ENCODE measurements at regions not wholly inside any gene's neighbourhood (a gene's known extent, or its start where the extent isn't known, plus 50 kb on each side); places are given as distances from the start of the nearest gene placed in this dataset.

GRCh38 chr7:25738528-25738927 lies 413.5 kb upstream of the NFE2L3 start:
- WGBS (ENCODE audit: insufficient coverage), result 89% methylated on average over 1 of the region's 4 CpGs
- Histone ChIP-seq H3K4me3 (ENCODE audit: control extremely low read depth in 1 of 5, extremely low read depth in 1 of 5, insufficient read depth in 1 of 5, low read depth in 2 of 5, low read length in 4 of 5) (no peak overlapping the region), H4K20me1 (ENCODE audit: control insufficient read depth, insufficient read depth, low read length, poor library complexity, severe bottlenecking) (no peaks in the 10 kb centered on the region), H3K4me1 (ENCODE audit: control insufficient read depth in 2 of 2, insufficient read depth in 2 of 2, low read length in 2 of 2) (no peaks in the 10 kb centered on the region), H3K27me3 (replicated peaks in 1 of 4; ENCODE audit: control extremely low read depth in 1 of 4, control insufficient read depth in 3 of 4, insufficient read depth in 4 of 4, low read length in 3 of 4) (peaks cover 0 to 14% (median 0%) of the 10 kb centered on the region in 4 experiments), H3K4me2 (replicated peaks; ENCODE audit: low read depth, low read length, poor library complexity, severe bottlenecking) (no peak overlapping the region), H3K9ac (ENCODE audit: low read length) (no peak overlapping the region), H3K79me2 (ENCODE audit: control insufficient read depth, insufficient read depth, low read length) (no peaks in the 10 kb centered on the region), H3K36me3 (replicated peaks in 1 of 2; ENCODE audit: control extremely low read depth in 1 of 2, control insufficient read depth in 1 of 2, extremely low read depth in 1 of 2, insufficient read depth in 2 of 2, low read length in 1 of 2) (no peaks in the 10 kb centered on the region), H3K27ac (ENCODE audit: low read length in 2 of 2) (no peak overlapping the region), H2AFZ (ENCODE audit: insufficient read depth, low read depth, low read length, poor library complexity, severe bottlenecking) (no peak overlapping the region), H3K9me3 (ENCODE audit: control extremely low read depth in 1 of 3, control insufficient read depth in 2 of 3, insufficient read depth in 1 of 3, low read length in 2 of 3) (no peaks in the 10 kb centered on the region)
- H3K27ac Mint-ChIP-seq, result no peak overlapping the region
- H3K4me3 Mint-ChIP-seq, result no peak overlapping the region
- H3K4me1 Mint-ChIP-seq, result no peaks in the 10 kb centered on the region
- H3K9me3 Mint-ChIP-seq (ENCODE audit: insufficient read depth), result no peaks in the 10 kb centered on the region
- peaks cover 47% of the 10 kb centered on the region for H3K27me3 Mint-ChIP-seq
- ChIA-PET POLR2A (no interaction called here), CTCF (no interaction called here)
- no peak for ATAC-seq (ENCODE audit: low read depth)
- DNase-seq, result no peak
- intact Hi-C loops (cut with micrococcal nuclease), result no loop called here
- TF ChIP-seq EZH2 (IDR thresholded peaks at IDR 0.05; ENCODE audit: borderline replicate concordance, insufficient read depth, low read depth, low read length, poor library complexity, severe bottlenecking) (no peak), CTCF (IDR thresholded peaks at IDR 0.05) (no peak)

DNA sequence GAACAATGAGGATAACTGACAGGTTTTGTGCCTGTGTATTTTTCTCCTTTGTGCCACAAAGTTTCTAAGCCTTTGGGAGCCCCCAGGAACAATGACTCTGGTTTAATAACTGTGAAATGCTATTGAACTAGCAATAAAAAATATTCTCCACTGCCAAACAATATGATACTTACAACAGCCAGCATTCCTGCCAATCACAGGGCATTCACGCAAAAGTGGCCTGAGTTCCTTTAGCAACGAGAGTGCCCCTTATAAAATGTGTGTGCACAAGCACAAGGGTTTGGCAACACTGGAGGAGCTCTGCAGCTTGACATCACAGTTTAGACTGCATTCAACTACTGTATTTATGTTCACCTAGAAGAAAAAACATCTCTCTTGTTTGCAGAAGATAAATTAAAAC lies 412.9 kb upstream of the NFE2L3 start:
- no peak overlapping the region for H3K27ac ChIP-seq (ENCODE audit: low read length in 2 of 2)
- POLR2A ChIA-PET, result no interaction called here
- Mint-ChIP-seq H3K4me3 (no peak overlapping the region), H3K27ac (no peak overlapping the region), H3K9me3 (ENCODE audit: insufficient read depth) (no peaks in the 10 kb centered on the region), H3K27me3 (peaks cover 43% of the 10 kb centered on the region), H3K4me1 (no peaks in the 10 kb centered on the region)
- ATAC-seq (ENCODE audit: low read depth) (no peak), DNase-seq (no peak)
- no peaks in the 10 kb centered on the region for H3K36me3 ChIP-seq (replicated peaks in 1 of 2; ENCODE audit: control extremely low read depth in 1 of 2, control insufficient read depth in 1 of 2, extremely low read depth in 1 of 2, insufficient read depth in 2 of 2, low read length in 1 of 2)
- intact Hi-C loops (cut with micrococcal nuclease), result no loop called here
- CTCF ChIA-PET, result no interaction called here
- WGBS (ENCODE audit: insufficient coverage), result 80% methylated on average over 1 of the region's 2 CpGs
- H3K9me3 ChIP-seq (ENCODE audit: control extremely low read depth in 1 of 3, control insufficient read depth in 2 of 3, insufficient read depth in 1 of 3, low read length in 2 of 3), result no peaks in the 10 kb centered on the region
- no peak overlapping the region for H3K4me2 ChIP-seq (replicated peaks; ENCODE audit: low read depth, low read length, poor library complexity, severe bottlenecking)
- no peaks in the 10 kb centered on the region for H3K79me2 ChIP-seq (ENCODE audit: control insufficient read depth, insufficient read depth, low read length)
- TF ChIP-seq EZH2 (IDR thresholded peaks at IDR 0.05; ENCODE audit: borderline replicate concordance, insufficient read depth, low read depth, low read length, poor library complexity, severe bottlenecking) (no peak), CTCF (IDR thresholded peaks at IDR 0.05) (no peak)
- no peak overlapping the region for H3K4me3 ChIP-seq (ENCODE audit: control extremely low read depth in 1 of 5, extremely low read depth in 1 of 5, insufficient read depth in 1 of 5, low read depth in 2 of 5, low read length in 4 of 5)
- H4K20me1 ChIP-seq (ENCODE audit: control insufficient read depth, insufficient read depth, low read length, poor library complexity, severe bottlenecking), result no peaks in the 10 kb centered on the region
- no peak overlapping the region for H3K9ac ChIP-seq (ENCODE audit: low read length)
- peaks cover 0 to 14% (median 0%) of the 10 kb centered on the region in 4 experiments for H3K27me3 ChIP-seq (replicated peaks in 1 of 4; ENCODE audit: control extremely low read depth in 1 of 4, control insufficient read depth in 3 of 4, insufficient read depth in 4 of 4, low read length in 3 of 4)
- H3K4me1 ChIP-seq (ENCODE audit: control insufficient read depth in 2 of 2, insufficient read depth in 2 of 2, low read length in 2 of 2), result no peaks in the 10 kb centered on the region
- H2AFZ ChIP-seq (ENCODE audit: insufficient read depth, low read depth, low read length, poor library complexity, severe bottlenecking), result no peak overlapping the region
